GM19397 (cell line): ENCODE measurements at regions not wholly inside any gene's neighbourhood (a gene's known extent, or its start where the extent isn't known, plus 50 kb on each side); places are given as distances from the start of the nearest gene placed in this dataset.

Source experiments
- ATAC-seq: cut with Tn5 transposase; IDR thresholded peaks from one replicate; pipeline ENCODE4 v1.9.1; 2021; ENCODE audit warnings: mild to moderate bottlenecking, moderate library complexity; ENCODE audit not compliant: unreplicated experiment

DNA sequence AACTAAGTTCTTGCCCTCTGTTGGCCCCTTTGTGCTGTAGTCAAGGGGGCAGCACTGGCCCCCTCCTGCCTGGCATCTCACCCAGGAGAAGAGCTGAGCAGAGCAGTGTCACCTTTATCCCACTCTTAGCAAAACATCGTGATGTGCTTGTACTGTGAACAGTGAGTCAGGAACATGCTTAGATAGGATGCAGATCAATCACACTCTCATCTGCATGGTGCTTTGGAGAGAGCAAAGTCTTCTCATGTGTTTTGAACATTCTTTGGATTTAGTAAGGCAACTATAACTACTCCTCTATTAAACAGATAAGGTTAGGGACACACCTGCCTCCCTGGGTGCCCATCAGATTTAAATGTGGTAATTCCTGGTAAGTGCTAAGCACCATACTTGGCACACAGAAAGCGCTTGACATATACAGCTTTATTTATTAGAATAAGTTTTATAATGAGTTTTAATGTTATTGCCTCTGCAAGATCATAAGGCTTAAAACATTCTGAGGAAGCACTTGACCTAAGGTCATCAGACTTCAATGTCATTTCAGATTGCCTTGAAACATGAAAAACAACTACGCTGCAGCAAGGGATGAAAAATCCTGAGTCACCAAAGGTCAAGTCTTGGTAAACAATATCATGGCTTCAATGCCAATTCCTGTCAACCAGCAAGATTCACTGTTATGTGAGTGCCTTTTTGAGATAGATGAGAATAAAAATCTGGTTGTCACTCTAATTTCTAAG is 82.4 kb upstream of the IRS2 start:
- no peak for ATAC-seq

- no peak for ATAC-seq
These were observed 81.4 kb upstream of the IRS2 start for GRCh38 chr13:109867766-109868165.

GRCh38 chr13:109862627-109863026 is 76.2 kb upstream of the IRS2 start:
- no peak for ATAC-seq

DNA sequence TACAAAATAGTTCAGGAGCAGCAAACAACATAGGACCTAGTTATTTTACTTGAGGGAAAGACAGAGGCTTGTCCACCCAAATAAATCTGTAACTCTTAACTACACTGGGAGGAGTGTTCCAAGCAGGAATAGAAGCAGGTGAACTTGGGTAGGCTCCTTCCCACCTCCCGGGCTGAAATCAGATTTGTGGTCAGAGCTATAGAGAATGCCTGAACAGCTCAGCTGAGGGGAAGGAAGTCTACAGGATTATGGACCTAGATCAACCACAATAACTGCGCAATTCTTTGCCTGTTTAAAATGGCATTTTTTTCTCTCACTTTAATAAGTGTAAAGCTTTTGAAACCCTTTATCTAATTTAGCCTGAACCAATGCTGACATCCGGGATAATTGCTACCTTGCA is 73.5 kb upstream of the IRS2 start:
- ATAC-seq = no peak

GRCh38 chr13:109859216-109859835 is 72.9 kb upstream of the IRS2 start:
- ATAC-seq = no peak

GRCh38 chr13:109858319-109858718 is 71.9 kb upstream of the IRS2 start:
- ATAC-seq = no peak

GRCh38 chr13:109857803-109858202 is 71.4 kb upstream of the IRS2 start:
- ATAC-seq = no peak

- no peak for ATAC-seq
These were observed 70.9 kb upstream of the IRS2 start for GRCh38 chr13:109857325-109857724.

DNA sequence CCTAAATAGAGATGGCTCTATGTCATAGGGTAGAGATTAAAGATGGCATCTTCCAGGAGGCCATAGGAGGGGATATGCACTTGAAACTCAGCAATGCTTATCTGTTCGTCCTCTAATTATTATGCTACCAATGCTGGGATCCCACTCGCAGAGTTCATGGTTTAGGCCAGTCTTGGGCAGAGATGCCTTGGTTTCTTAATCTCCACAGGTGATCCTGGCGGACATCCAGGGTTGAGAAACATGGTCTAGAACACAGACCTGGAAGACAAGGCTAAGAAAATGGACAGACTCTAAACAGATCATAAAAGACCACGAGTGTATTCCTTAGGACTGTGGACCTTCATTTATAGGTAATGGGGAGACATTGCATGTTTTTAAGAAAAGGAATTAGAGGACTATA is 70.0 kb upstream of the IRS2 start:
- no peak for ATAC-seq

DNA sequence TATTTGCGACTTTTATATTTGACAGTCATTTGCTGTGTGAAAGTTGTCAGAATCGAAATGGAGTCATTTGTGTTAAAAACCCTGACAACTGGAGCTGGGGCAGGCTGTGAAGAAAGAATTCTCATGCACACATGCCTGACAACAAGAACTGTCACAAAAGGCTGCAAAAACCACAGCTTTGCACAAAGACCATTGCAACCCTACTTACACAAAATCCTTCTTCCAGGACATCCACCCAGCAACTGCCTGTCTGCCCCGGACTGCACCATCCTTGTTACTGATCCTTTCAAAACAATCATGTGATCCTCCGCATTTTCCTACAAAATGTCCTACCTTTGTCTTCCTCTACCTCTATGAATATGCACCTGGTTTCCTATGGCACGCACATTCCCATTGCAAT is 66.8 kb upstream of the IRS2 start:
- no peak for ATAC-seq

GRCh38 chr13:109846185-109846584 is 59.8 kb upstream of the IRS2 start:
- ATAC-seq = no peak

- no peak for ATAC-seq
These were observed 58.0 kb upstream of the IRS2 start for GRCh38 chr13:109844396-109844795.

GRCh38 chr13:109843695-109844094 is 57.3 kb upstream of the IRS2 start:
- ATAC-seq = no peak

GRCh38 chr13:109842212-109842920 is 56.0 kb upstream of the IRS2 start:
- ATAC-seq = no peak

- no peak for ATAC-seq
These were observed 54.5 kb upstream of the IRS2 start for GRCh38 chr13:109840893-109841287.

DNA sequence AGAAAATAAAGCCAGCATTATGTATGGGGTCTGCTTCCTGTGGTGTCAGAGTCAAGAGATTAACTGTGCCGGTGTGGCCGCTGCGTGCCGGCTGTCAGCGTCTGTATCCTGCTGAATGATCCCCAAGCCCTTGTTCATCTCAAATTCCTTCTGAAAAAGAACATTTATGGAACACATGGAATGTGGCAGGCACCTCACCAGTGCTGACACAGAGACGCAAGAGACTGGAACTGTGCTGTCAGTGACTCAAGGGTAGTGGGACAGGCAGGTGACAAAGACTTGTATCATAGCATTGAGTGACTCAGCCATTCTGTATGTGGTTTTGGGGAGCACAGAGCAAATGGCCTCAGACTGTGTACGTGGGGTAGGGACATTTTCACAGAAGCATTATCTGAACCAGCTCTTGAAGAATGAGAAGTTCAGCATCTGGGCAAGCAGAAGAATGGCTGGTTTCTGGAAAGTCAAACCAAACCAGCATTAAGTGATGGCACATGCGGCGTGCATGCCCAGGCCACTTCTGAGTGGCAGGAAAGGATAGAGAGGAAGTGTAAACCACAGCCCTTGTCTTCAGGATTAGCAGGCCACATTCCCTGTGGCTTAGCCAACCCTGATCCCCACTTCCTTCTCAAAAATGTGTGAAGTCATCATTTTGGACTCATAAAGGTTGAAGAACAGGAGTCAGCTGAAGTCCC is 54.0 kb upstream of the IRS2 start:
- no peak for ATAC-seq

DNA sequence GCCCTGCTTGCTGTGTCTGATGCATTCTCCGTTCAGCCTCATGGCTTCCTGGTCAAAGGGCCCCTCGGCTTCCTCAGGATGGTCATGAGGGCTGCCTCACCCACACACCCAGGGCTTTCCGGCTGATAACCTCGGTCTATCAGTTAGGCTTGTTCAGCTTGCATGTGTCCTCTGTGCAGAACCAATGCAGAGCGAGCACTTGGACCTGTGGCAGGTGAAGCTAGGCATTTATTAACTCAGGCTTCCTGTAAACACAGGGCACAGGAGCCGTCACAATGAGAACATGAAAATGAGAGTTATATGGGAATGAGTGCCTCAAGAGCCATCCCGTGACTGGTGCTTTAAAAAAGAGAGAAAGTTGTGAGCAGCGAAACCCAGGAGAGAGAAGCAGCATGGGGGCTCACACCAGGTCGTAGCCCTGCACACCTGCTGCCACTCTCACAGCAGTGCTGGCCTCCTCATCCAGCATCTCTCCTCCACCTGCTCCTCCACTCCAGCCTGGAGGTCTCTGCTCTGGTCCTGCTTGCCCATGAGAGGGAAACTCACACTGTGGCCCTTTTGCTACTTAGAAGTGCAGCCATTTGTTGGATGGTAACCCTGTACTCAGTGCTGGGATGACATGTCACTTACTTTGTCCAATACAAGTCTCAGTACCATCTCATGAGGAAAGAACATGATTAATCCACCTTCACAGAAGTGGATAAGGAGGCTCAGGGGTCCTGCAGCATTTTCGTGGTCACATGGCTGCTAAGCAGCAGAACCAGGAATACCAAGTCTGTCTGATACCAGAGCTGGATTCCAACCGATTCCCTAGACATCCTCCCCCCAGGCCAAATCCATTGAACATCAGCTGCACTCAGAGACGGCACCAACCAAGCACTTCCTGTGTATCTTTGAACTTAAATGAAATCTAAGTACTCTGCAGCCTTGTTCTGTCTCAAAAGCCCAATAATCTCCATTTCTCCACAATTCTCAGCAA is 50.5 kb upstream of the IRS2 start:
- ATAC-seq = peak; percentile 82
